Neural crest cell (in vitro differentiated cells): ENCODE measurements at regions not wholly inside any gene's neighbourhood (a gene's known extent, or its start where the extent isn't known, plus 50 kb on each side); places are given as distances from the start of the nearest gene placed in this dataset.

Experiments used
- DNase-seq: peaks from one replicate; pipeline ENCODE4 v3.0.0; 2021; ENCODE audit warnings: low read depth, mixed read lengths, low spot score
- H3K27ac Mint-ChIP-seq: one replicate; pipeline ENCODE4 v1.8.0; 2021; ENCODE audit warnings: mild to moderate bottlenecking, mixed read lengths; ENCODE audit not compliant: unreplicated experiment
- H3K27me3 Mint-ChIP-seq: 2 replicates; pipeline ENCODE4 v1.8.0; 2021; ENCODE audit warnings: low read depth, mild to moderate bottlenecking, mixed read lengths
- H3K36me3 Mint-ChIP-seq: 2 replicates; pipeline ENCODE4 v1.8.0; 2021; ENCODE audit warnings: low read depth, mild to moderate bottlenecking, mixed read lengths
- H3K4me1 Mint-ChIP-seq: 2 replicates; pipeline ENCODE4 v1.8.0; 2021; ENCODE audit warnings: mixed read lengths
- H3K4me3 Mint-ChIP-seq: one replicate; pipeline ENCODE4 v1.8.0; 2021; ENCODE audit warnings: mild to moderate bottlenecking, mixed read lengths
- H3K9me3 Mint-ChIP-seq: 2 replicates; pipeline ENCODE4 v1.8.0; 2021; ENCODE audit warnings: mixed read lengths
- TF ChIP-seq, protein P1 (sequence below): fragments of 200-600 bp; sonication (generic); conservative IDR thresholded peaks from 2 replicates; pipeline ENCODE4 v1.5.0; 2021; ENCODE audit warnings: antibody characterized with exemption, mild to moderate bottlenecking

DNA sequence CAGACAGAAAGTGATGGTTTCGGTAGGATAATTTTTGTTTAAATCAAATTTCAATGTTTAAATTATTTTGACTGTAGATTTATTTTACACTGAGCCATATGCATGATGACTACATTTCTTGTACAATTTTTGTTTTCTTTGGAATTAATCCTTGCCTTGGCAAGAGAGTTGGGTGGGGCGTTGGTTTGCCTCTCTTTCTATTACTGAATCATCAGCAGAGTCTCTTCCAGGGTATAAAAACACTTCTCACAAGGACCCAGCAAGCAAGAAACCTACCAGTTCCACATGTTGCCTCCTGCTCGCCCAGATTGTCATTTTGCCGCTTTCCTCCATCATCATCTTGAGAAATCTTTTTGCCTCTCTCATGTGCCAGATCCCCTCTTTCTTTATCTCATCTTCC lies 455.0 kb upstream of the DMAC1 start:
- DNase-seq = no peak
- peaks cover 3% of the 10 kb centered on the region for H3K36me3 Mint-ChIP-seq
- H3K4me1 Mint-ChIP-seq = peaks cover 23% of the 10 kb centered on the region
- TF ChIP-seq, protein P1, sequence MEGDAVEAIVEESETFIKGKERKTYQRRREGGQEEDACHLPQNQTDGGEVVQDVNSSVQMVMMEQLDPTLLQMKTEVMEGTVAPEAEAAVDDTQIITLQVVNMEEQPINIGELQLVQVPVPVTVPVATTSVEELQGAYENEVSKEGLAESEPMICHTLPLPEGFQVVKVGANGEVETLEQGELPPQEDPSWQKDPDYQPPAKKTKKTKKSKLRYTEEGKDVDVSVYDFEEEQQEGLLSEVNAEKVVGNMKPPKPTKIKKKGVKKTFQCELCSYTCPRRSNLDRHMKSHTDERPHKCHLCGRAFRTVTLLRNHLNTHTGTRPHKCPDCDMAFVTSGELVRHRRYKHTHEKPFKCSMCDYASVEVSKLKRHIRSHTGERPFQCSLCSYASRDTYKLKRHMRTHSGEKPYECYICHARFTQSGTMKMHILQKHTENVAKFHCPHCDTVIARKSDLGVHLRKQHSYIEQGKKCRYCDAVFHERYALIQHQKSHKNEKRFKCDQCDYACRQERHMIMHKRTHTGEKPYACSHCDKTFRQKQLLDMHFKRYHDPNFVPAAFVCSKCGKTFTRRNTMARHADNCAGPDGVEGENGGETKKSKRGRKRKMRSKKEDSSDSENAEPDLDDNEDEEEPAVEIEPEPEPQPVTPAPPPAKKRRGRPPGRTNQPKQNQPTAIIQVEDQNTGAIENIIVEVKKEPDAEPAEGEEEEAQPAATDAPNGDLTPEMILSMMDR = no peak
- H3K4me3 Mint-ChIP-seq = no peak overlapping the region
- H3K27me3 Mint-ChIP-seq = no peaks in the 10 kb centered on the region
- no peak overlapping the region for H3K27ac Mint-ChIP-seq
- H3K9me3 Mint-ChIP-seq = peaks cover 3% of the 10 kb centered on the region

DNA sequence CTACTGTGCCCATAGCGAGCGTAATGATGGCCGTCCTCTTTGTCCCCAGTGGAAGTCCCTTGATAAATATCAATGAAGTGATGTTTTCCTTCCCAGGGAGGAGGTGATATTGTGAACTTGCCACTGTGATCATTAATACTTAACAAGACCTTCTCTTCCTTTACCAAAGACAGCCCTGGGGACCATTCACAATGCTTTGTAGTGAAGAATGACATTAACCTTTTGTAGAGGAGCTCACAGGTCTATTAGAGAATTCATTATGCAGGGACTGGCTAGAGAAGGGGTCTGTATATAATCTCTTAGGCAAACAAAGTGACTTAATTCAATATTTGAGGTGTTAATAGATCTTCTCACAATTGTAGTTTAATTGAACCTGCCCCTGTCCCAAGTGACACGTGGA lies 452.9 kb upstream of the DMAC1 start:
- peaks cover 7% of the 10 kb centered on the region for H3K9me3 Mint-ChIP-seq
- TF ChIP-seq, protein P1 = no peak
- DNase-seq = no peak
- peaks cover 3% of the 10 kb centered on the region for H3K36me3 Mint-ChIP-seq
- no peaks in the 10 kb centered on the region for H3K27me3 Mint-ChIP-seq
- peaks cover 25% of the 10 kb centered on the region for H3K4me1 Mint-ChIP-seq
- H3K4me3 Mint-ChIP-seq = no peak overlapping the region
- H3K27ac Mint-ChIP-seq = no peak overlapping the region

DNA sequence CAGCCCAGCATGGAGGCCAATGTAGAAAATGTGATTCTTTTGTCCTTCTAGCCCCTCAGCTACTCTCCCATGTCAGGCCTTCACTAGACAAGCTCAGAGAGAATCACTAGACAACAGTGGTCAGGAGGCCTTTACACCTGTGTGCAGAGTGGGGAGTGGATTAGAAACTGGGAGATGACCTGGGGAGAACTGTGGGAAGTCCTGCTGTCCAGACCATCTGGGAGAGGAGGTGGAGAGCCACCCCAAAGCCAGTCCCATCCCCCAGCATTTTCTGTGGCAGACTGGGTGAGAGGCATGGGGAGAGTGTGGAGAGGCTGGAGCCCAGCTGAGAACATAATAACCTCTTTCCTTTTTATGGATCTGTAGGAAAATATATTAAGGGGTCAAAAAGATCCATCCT lies 452.0 kb upstream of the DMAC1 start:
- no peaks in the 10 kb centered on the region for H3K27me3 Mint-ChIP-seq
- TF ChIP-seq, protein P1 = no peak
- H3K36me3 Mint-ChIP-seq = peaks cover 3% of the 10 kb centered on the region
- no peak for DNase-seq
- no peak overlapping the region for H3K27ac Mint-ChIP-seq
- H3K9me3 Mint-ChIP-seq = peaks cover 8% of the 10 kb centered on the region
- H3K4me3 Mint-ChIP-seq = no peak overlapping the region
- peaks cover 32% of the 10 kb centered on the region for H3K4me1 Mint-ChIP-seq

DNA sequence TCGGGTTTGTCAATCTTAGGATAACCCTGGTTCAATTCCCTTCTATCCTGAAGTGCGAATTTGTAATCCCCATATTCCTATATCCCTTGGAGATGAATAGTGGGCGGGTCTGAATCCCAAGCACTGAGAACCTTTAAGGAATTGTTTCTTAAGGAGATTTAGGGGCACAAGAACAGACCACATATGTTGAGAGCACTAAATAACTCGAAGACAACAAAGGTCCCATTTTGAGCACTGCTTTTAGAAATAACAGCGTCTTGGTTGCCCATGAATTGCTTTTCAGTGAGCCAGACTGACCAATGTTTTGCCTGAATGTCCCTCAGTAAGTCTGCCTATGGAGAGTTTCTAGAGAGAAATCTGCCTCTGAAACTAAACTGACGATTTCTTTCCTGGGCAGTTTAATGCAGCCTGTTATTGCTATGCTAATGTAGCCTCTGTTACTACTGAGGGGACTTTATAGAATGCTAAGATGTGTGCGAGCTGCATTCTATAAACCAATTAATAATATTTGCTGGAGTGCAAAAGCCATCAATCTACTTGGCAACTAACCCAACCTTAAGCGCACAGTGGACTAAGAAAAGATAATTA lies 445.0 kb upstream of the DMAC1 start:
- DNase-seq = no peak
- Mint-ChIP-seq H3K4me1 (peaks cover 42% of the 10 kb centered on the region), H3K27ac (peak overlapping the region; percentile 7), H3K27me3 (no peaks in the 10 kb centered on the region), H3K9me3 (peaks cover 6% of the 10 kb centered on the region), H3K4me3 (no peak overlapping the region), H3K36me3 (no peaks in the 10 kb centered on the region)
- TF ChIP-seq, protein P1 = no peak

DNA sequence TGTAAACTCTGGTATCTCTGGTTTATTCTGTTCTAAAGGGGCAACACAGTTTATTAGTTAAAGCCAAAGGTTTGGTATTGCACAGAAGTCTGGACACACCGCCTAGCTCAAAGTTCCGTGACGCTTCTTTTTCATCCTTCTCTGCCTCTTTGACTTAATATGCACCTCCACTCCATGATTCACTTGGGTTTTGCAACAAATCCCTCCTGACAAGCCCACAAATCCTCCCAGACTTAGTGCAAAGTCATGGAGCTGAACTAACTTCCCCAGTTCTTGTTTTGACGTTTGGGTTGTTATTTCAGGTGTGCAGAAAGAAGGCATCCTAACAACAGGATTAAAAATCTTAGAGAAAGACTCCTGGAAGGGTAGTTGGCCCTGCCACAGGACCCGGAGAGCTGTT lies 441.6 kb upstream of the DMAC1 start:
- H3K9me3 Mint-ChIP-seq = no peaks in the 10 kb centered on the region
- H3K27me3 Mint-ChIP-seq = no peaks in the 10 kb centered on the region
- no peaks in the 10 kb centered on the region for H3K36me3 Mint-ChIP-seq
- no peak overlapping the region for H3K27ac Mint-ChIP-seq
- TF ChIP-seq, protein P1 = no peak
- DNase-seq = no peak
- no peak overlapping the region for H3K4me3 Mint-ChIP-seq
- peaks cover 24% of the 10 kb centered on the region for H3K4me1 Mint-ChIP-seq
